ENCODE measurements at regions not wholly inside any gene's neighbourhood (a gene's known extent, or its start where the extent isn't known, plus 50 kb on each side); places are given as distances from the start of the nearest gene placed in this dataset.

DNA sequence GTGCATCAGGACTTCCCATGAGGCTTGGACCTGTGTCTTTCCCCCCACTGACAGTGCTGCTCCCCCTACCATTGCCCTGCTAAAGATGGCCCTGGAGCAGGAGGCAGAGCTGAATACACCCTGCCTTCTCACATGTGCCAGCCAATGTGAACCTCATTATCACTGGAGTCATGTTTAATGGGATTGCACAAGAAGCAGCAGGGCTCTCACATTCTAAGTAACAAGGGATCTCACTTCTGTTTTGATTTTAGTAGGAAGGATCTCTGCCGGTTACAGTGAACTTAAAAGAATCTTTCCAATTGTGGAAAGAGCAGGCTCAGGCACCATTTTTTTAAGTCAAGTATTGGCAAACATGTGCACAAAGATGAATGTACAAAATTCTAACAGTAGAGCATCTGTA, 322.1 kb upstream of the MEX3C start:
- H3K4me3 Mint-ChIP-seq: no peak overlapping the region
- H3K9me3 Mint-ChIP-seq: peaks cover 0 to 5% (median 0%) of the 10 kb centered on the region in 7 donors
- H3K27ac Mint-ChIP-seq: no peak overlapping the region
- TF ChIP-seq, protein P1, sequence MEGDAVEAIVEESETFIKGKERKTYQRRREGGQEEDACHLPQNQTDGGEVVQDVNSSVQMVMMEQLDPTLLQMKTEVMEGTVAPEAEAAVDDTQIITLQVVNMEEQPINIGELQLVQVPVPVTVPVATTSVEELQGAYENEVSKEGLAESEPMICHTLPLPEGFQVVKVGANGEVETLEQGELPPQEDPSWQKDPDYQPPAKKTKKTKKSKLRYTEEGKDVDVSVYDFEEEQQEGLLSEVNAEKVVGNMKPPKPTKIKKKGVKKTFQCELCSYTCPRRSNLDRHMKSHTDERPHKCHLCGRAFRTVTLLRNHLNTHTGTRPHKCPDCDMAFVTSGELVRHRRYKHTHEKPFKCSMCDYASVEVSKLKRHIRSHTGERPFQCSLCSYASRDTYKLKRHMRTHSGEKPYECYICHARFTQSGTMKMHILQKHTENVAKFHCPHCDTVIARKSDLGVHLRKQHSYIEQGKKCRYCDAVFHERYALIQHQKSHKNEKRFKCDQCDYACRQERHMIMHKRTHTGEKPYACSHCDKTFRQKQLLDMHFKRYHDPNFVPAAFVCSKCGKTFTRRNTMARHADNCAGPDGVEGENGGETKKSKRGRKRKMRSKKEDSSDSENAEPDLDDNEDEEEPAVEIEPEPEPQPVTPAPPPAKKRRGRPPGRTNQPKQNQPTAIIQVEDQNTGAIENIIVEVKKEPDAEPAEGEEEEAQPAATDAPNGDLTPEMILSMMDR (IDR thresholded peaks at IDR 0.05): no peak
- intact Hi-C loops (cut with micrococcal nuclease): no loop called here
- no peaks in the 10 kb centered on the region for H3K4me1 Mint-ChIP-seq
- Histone ChIP-seq H3K9me3 (replicated peaks in 1 of 2; ENCODE audit: control insufficient read depth in 1 of 2, insufficient read depth in 1 of 2, low read length in 2 of 2) (no peaks in the 10 kb centered on the region), H3K4me3 (replicated peaks in 1 of 3; ENCODE audit: low read depth in 2 of 3, low read length in 3 of 3) (no peak overlapping the region), H3K79me2 (ENCODE audit: insufficient read depth, low read length) (no peaks in the 10 kb centered on the region), H3K27ac (ENCODE audit: low read depth in 1 of 2, low read length in 2 of 2) (no peak overlapping the region), H4K20me1 (ENCODE audit: insufficient read depth, low read length) (no peaks in the 10 kb centered on the region), H3K9ac (ENCODE audit: insufficient read depth, low read length, poor library complexity, severe bottlenecking) (no peak overlapping the region), H3K4me2 (replicated peaks; ENCODE audit: extremely low read depth, low read length, poor library complexity, severe bottlenecking) (no peak overlapping the region), H3K4me1 (ENCODE audit: control insufficient read depth in 1 of 2, insufficient read depth in 2 of 2, low read length in 2 of 2) (no peaks in the 10 kb centered on the region), H3K36me3 (replicated peaks in 1 of 2; ENCODE audit: control insufficient read depth in 1 of 2, insufficient read depth in 2 of 2, low read length in 2 of 2) (no peaks in the 10 kb centered on the region), H3K27me3 (ENCODE audit: control insufficient read depth in 2 of 2, insufficient read depth in 2 of 2, low read length in 2 of 2) (no peaks in the 10 kb centered on the region), H2AFZ (ENCODE audit: insufficient read depth, low read depth, low read length, poor library complexity, severe bottlenecking) (no peak overlapping the region)
- no peaks in the 10 kb centered on the region for H3K27me3 Mint-ChIP-seq (ENCODE audit: low read depth in 3 of 3)
- no peak for DNase-seq
- no peaks in the 10 kb centered on the region for H3K36me3 Mint-ChIP-seq
- WGBS (ENCODE audit: insufficient coverage): 100% methylated on average over 1 of the region's 1 CpG

DNA sequence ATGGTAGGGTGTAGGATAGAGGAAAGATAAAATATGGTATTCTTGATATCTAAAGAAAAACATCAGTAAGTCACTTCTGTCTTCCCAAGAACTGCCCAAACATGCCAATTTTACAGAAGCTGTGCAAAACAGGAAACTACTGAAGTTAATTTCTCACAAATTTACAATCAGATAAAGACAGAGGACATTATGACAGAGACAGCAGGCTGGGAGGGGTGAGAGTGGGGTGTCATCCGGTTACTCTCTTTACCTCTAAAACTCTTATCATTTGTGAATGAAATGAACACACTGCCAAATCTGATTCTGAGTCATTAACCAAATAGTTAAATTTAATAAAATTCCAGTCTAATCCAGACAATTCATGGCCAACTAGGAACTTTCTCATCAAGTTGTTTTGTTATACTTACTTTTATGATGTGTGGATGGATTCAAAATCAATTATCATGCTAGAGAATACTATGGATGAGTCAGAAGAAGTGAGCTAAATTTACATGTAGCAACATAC, 323.2 kb upstream of the MEX3C start:
- Mint-ChIP-seq H3K9me3 (peaks cover 0 to 3% (median 0%) of the 10 kb centered on the region in 7 donors), H3K27ac (no peak overlapping the region), H3K4me1 (no peaks in the 10 kb centered on the region), H3K4me3 (no peak overlapping the region), H3K36me3 (no peaks in the 10 kb centered on the region), H3K27me3 (ENCODE audit: low read depth in 3 of 3) (no peaks in the 10 kb centered on the region)
- Histone ChIP-seq H3K27ac (ENCODE audit: low read depth in 1 of 2, low read length in 2 of 2) (no peak overlapping the region), H3K4me1 (ENCODE audit: control insufficient read depth in 1 of 2, insufficient read depth in 2 of 2, low read length in 2 of 2) (no peaks in the 10 kb centered on the region), H3K79me2 (ENCODE audit: insufficient read depth, low read length) (no peaks in the 10 kb centered on the region), H3K9me3 (replicated peaks in 1 of 2; ENCODE audit: control insufficient read depth in 1 of 2, insufficient read depth in 1 of 2, low read length in 2 of 2) (no peaks in the 10 kb centered on the region), H3K4me3 (replicated peaks in 1 of 3; ENCODE audit: low read depth in 2 of 3, low read length in 3 of 3) (no peak overlapping the region), H3K27me3 (ENCODE audit: control insufficient read depth in 2 of 2, insufficient read depth in 2 of 2, low read length in 2 of 2) (no peaks in the 10 kb centered on the region), H2AFZ (ENCODE audit: insufficient read depth, low read depth, low read length, poor library complexity, severe bottlenecking) (no peak overlapping the region), H4K20me1 (ENCODE audit: insufficient read depth, low read length) (no peaks in the 10 kb centered on the region), H3K9ac (ENCODE audit: insufficient read depth, low read length, poor library complexity, severe bottlenecking) (no peak overlapping the region), H3K4me2 (replicated peaks; ENCODE audit: extremely low read depth, low read length, poor library complexity, severe bottlenecking) (no peak overlapping the region), H3K36me3 (replicated peaks in 1 of 2; ENCODE audit: control insufficient read depth in 1 of 2, insufficient read depth in 2 of 2, low read length in 2 of 2) (no peaks in the 10 kb centered on the region)
- intact Hi-C loops (cut with micrococcal nuclease): no loop called here
- DNase-seq: no peak
- TF ChIP-seq, protein P1 (IDR thresholded peaks at IDR 0.05): no peak
- WGBS (ENCODE audit: insufficient coverage): no CpG with 5 or more reads among the region's 1 CpG

Measured in CD14-positive monocyte (primary cell).